ENCODE measurements at regions not wholly inside any gene's neighbourhood (a gene's known extent, or its start where the extent isn't known, plus 50 kb on each side); places are given as distances from the start of the nearest gene placed in this dataset.

DNA sequence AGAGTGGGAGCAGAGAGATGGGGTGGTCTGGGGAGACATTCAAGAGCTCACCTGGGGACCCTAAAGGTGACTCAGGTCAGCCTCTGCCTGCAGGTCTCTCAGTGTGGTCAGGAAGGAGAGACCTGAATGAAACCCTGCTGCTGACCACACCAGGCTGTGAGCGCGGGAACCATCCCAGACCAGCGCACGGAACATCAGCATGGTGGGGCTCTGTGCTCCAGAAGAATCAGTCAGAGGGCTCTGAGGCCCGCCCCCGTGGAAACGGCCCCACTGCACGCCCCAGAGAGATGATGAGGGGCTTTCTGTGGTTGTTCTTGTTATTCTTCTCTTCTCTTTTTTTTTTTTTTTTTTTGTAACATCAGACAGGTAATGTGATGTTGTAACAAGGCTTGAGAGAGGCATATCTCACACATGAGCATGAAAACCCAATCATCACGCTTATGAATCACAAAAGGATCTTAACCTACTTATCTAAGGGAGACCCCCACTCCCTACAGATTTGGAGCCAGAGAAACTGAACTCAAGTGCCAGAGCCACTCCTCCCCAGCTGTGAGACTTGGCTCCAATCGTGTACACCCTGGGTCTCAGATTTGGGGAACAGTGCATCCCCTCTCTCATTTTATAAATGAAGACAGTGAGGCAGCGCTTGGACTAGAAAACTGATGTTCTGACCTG lies 302.2 kb downstream of the EIPR1 start:
- POLR2A ChIA-PET, result no interaction called here
- H3K79me2 ChIP-seq (ENCODE audit: control insufficient read depth, insufficient read depth, low read length), result no peaks in the 10 kb centered on the region
- H4K20me1 ChIP-seq (ENCODE audit: control insufficient read depth, insufficient read depth, low read length, poor library complexity, severe bottlenecking), result no peaks in the 10 kb centered on the region
- CTCF ChIA-PET, result no interaction called here
- H3K4me1 ChIP-seq (ENCODE audit: control insufficient read depth in 2 of 2, insufficient read depth in 2 of 2, low read length in 2 of 2), result peaks cover 0 to 4% of the 10 kb centered on the region in 2 donors
- H3K27me3 ChIP-seq (replicated peaks in 1 of 4; ENCODE audit: control extremely low read depth in 1 of 4, control insufficient read depth in 3 of 4, insufficient read depth in 4 of 4, low read length in 3 of 4), result no peaks in the 10 kb centered on the region
- no peak overlapping the region for H2AFZ ChIP-seq (ENCODE audit: insufficient read depth, low read depth, low read length, poor library complexity, severe bottlenecking)
- ATAC-seq (ENCODE audit: low read depth), result no peak
- H3K27me3 Mint-ChIP-seq, result peaks cover 15% of the 10 kb centered on the region
- no peak overlapping the region for H3K4me2 ChIP-seq (replicated peaks; ENCODE audit: low read depth, low read length, poor library complexity, severe bottlenecking)
- no peak overlapping the region for H3K27ac ChIP-seq (ENCODE audit: low read length in 2 of 2)
- no peaks in the 10 kb centered on the region for H3K4me1 Mint-ChIP-seq
- intact Hi-C loops (cut with micrococcal nuclease), result no loop called here
- no peak for TF ChIP-seq EZH2 (IDR thresholded peaks at IDR 0.05; ENCODE audit: borderline replicate concordance, insufficient read depth, low read depth, low read length, poor library complexity, severe bottlenecking)
- TF ChIP-seq, protein P1, sequence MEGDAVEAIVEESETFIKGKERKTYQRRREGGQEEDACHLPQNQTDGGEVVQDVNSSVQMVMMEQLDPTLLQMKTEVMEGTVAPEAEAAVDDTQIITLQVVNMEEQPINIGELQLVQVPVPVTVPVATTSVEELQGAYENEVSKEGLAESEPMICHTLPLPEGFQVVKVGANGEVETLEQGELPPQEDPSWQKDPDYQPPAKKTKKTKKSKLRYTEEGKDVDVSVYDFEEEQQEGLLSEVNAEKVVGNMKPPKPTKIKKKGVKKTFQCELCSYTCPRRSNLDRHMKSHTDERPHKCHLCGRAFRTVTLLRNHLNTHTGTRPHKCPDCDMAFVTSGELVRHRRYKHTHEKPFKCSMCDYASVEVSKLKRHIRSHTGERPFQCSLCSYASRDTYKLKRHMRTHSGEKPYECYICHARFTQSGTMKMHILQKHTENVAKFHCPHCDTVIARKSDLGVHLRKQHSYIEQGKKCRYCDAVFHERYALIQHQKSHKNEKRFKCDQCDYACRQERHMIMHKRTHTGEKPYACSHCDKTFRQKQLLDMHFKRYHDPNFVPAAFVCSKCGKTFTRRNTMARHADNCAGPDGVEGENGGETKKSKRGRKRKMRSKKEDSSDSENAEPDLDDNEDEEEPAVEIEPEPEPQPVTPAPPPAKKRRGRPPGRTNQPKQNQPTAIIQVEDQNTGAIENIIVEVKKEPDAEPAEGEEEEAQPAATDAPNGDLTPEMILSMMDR (IDR thresholded peaks at IDR 0.05), result no peak
- no peaks in the 10 kb centered on the region for H3K9me3 ChIP-seq (ENCODE audit: control extremely low read depth in 1 of 3, control insufficient read depth in 2 of 3, insufficient read depth in 1 of 3, low read length in 2 of 3)
- 79% methylated on average over 7 of the region's 11 CpGs for WGBS (ENCODE audit: insufficient coverage)
- H3K4me3 ChIP-seq (ENCODE audit: control extremely low read depth in 1 of 5, extremely low read depth in 1 of 5, insufficient read depth in 1 of 5, low read depth in 2 of 5, low read length in 4 of 5), result no peak overlapping the region
- H3K4me3 Mint-ChIP-seq, result no peak overlapping the region
- no peak for DNase-seq
- H3K27ac Mint-ChIP-seq, result no peak overlapping the region
- H3K36me3 ChIP-seq (replicated peaks in 1 of 2; ENCODE audit: control extremely low read depth in 1 of 2, control insufficient read depth in 1 of 2, extremely low read depth in 1 of 2, insufficient read depth in 2 of 2, low read length in 1 of 2), result no peaks in the 10 kb centered on the region
- H3K9ac ChIP-seq (ENCODE audit: low read length), result no peak overlapping the region
- H3K9me3 Mint-ChIP-seq (ENCODE audit: insufficient read depth), result no peaks in the 10 kb centered on the region

DNA sequence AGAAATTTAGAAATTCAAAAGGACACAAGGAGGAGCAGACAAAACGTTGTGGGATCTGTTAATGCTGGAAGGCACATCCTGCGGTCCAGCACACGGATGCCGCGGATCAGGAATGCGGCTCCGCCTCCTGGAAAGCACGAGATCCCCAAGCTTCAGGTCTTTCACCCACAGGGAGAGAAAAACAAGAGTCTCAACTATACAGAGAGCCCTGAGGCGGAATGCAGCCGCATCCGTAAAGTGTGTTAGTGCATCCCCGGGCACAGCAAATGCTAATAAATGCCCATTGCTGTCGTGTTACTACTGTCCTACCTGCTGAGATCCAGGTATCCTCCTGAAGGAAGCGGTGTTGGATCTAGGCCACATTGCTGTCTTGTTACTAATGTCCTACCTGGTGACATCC lies 303.9 kb downstream of the EIPR1 start:
- no peaks in the 10 kb centered on the region for H3K79me2 ChIP-seq (ENCODE audit: control insufficient read depth, insufficient read depth, low read length)
- no peak overlapping the region for H3K27ac ChIP-seq (ENCODE audit: low read length in 2 of 2)
- H3K4me3 ChIP-seq (ENCODE audit: control extremely low read depth in 1 of 5, extremely low read depth in 1 of 5, insufficient read depth in 1 of 5, low read depth in 2 of 5, low read length in 4 of 5), result no peak overlapping the region
- TF ChIP-seq, protein P1 (IDR thresholded peaks at IDR 0.05), result no peak
- no peak for TF ChIP-seq EZH2 (IDR thresholded peaks at IDR 0.05; ENCODE audit: borderline replicate concordance, insufficient read depth, low read depth, low read length, poor library complexity, severe bottlenecking)
- POLR2A ChIA-PET, result no interaction called here
- no peak overlapping the region for H3K27ac Mint-ChIP-seq
- no peaks in the 10 kb centered on the region for H3K9me3 Mint-ChIP-seq (ENCODE audit: insufficient read depth)
- ATAC-seq (ENCODE audit: low read depth), result no peak
- H4K20me1 ChIP-seq (ENCODE audit: control insufficient read depth, insufficient read depth, low read length, poor library complexity, severe bottlenecking), result no peaks in the 10 kb centered on the region
- no peak overlapping the region for H3K9ac ChIP-seq (ENCODE audit: low read length)
- intact Hi-C loops (cut with micrococcal nuclease), result no loop called here
- H3K4me3 Mint-ChIP-seq, result no peak overlapping the region
- no peaks in the 10 kb centered on the region for H3K36me3 ChIP-seq (replicated peaks in 1 of 2; ENCODE audit: control extremely low read depth in 1 of 2, control insufficient read depth in 1 of 2, extremely low read depth in 1 of 2, insufficient read depth in 2 of 2, low read length in 1 of 2)
- peaks cover 0 to 4% of the 10 kb centered on the region in 2 donors for H3K4me1 ChIP-seq (ENCODE audit: control insufficient read depth in 2 of 2, insufficient read depth in 2 of 2, low read length in 2 of 2)
- H2AFZ ChIP-seq (ENCODE audit: insufficient read depth, low read depth, low read length, poor library complexity, severe bottlenecking), result no peak overlapping the region
- H3K27me3 ChIP-seq (replicated peaks in 1 of 4; ENCODE audit: control extremely low read depth in 1 of 4, control insufficient read depth in 3 of 4, insufficient read depth in 4 of 4, low read length in 3 of 4), result no peaks in the 10 kb centered on the region
- H3K27me3 Mint-ChIP-seq, result peaks cover 11% of the 10 kb centered on the region
- no peaks in the 10 kb centered on the region for H3K9me3 ChIP-seq (ENCODE audit: control extremely low read depth in 1 of 3, control insufficient read depth in 2 of 3, insufficient read depth in 1 of 3, low read length in 2 of 3)
- 89% methylated on average over 14 of the region's 14 CpGs for WGBS (ENCODE audit: insufficient coverage)
- DNase-seq, result no peak
- no peaks in the 10 kb centered on the region for H3K4me1 Mint-ChIP-seq
- CTCF ChIA-PET, result no interaction called here
- H3K4me2 ChIP-seq (replicated peaks; ENCODE audit: low read depth, low read length, poor library complexity, severe bottlenecking), result no peak overlapping the region
